AG10803 (cell line): ENCODE measurements at regions not wholly inside any gene's neighbourhood (a gene's known extent, or its start where the extent isn't known, plus 50 kb on each side); places are given as distances from the start of the nearest gene placed in this dataset.

ENCODE experiments used
- DNase-seq: peaks from one replicate; pipeline ENCODE4 v3.0.0; 2010; ENCODE audit warnings: low read depth
- H3K4me3 ChIP-seq: 2 replicates; pipeline ENCODE4 v1.5.1; 2011; ENCODE audit warnings: mild to moderate bottlenecking, low read length, control low read depth
- CTCF ChIP-seq: conservative IDR thresholded peaks from 2 replicates; pipeline ENCODE4 v1.5.1; 2011; ENCODE audit warnings: mild to moderate bottlenecking, low read length, control low read depth, inconsistent platforms

DNA sequence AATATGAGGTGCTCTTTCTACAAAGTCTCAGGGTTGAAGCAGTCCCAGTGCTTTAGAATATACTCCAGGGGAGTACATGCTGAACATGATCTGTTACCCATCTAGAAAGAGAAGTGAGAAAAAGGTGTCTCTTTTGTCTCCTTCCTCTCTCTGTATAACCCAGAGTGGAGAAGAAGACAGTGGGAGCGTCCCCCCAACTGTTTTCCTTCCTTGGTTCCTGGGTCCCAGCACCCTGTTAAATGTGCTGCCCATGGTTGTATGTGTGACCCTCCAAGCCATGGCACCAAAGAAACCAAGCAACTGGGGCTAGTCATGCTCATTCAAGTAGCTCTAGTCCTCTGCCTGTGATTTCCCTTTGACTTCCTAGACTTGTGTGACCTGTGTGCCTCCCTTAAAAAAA is 683.7 kb downstream of the TBL1XR1 start:
- DNase-seq = no peak
- TF ChIP-seq CTCF = no peak
- H3K4me3 ChIP-seq = no peak overlapping the region

DNA sequence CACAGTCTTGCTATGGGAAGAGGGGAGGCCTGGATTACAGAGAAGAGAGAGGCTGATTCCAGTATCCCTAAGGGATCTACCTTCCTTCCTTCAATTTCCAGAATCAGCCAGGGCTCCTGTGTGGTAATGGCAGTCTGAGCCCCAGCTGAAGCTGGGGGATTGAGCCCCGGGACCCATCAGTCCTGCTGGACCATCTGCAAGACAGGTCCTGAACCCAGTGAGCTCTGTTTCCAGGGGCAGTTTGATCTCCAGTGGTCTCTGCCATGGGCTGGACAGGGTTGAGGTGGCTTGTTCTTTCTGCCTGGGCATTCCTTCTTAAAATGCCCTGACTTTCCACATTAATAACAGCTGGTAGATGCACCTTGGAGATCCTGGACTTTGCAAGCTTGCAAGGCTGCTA is 685.2 kb downstream of the TBL1XR1 start:
- no peak for TF ChIP-seq CTCF
- no peak overlapping the region for H3K4me3 ChIP-seq
- no peak for DNase-seq

GRCh38 chr3:176510097-176510496 is 687.2 kb downstream of the TBL1XR1 start:
- TF ChIP-seq CTCF = no peak
- H3K4me3 ChIP-seq = no peak overlapping the region
- DNase-seq = no peak

DNA sequence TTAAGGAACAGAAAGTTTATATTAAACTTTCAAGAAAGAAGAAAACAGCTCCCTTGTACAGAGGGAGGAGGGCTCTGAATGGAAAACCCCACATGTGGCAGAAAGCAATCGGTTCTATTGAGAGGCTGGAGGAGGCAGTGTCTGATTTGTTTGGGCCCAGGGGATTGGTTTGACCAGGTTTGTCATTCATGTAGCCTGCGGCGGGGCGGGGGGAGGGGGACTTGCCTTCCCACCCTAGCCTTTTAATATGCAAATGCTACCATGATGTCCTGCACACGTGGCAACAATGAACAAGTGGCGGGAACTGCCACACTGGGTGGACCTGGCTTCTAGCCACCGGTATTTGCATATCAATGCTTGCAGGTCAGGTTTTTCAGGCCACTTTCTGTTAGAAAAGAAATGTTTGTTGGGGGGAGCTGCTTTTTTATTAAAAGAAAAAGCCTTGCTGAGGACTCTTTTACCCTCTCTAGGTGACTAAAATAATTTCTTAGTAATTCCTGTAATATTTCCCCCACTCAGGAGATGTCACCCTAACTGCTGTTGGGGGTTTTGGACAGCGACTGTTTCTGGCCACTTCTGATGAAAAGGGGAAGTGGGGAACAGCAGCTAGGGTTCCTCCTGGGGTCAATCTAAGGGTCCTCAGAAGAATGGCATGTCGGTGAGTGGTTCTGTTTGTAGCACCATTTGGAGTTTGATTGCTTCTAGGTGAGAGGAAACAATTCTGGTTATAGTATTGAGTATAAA is 691.2 kb downstream of the TBL1XR1 start:
- H3K4me3 ChIP-seq = no peak overlapping the region
- DNase-seq = no peak
- no peak for TF ChIP-seq CTCF

GRCh38 chr3:176491084-176491483 is 706.2 kb downstream of the TBL1XR1 start:
- no peak for DNase-seq
- TF ChIP-seq CTCF = no peak
- no peak overlapping the region for H3K4me3 ChIP-seq

DNA sequence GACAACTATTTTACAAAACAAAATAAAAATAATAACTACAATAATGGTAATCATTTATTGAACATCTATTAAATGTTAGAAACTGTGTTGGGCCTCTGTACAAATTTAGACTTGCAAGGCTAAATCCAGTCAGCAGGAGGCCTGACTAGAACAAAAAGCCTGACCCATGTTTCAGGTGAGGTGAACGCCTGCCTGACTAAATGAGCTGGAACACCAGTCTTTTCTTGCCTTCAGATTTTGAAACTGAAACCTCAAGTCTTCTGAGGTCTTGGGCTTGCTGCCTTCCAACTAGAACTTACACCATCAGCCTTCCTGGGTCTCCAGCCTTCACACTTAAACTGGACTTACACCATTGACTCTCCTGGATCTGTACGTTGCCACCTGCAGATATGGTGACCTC is 706.9 kb downstream of the TBL1XR1 start:
- no peak overlapping the region for H3K4me3 ChIP-seq
- no peak for DNase-seq
- no peak for TF ChIP-seq CTCF

- H3K4me3 ChIP-seq = no peak overlapping the region
- TF ChIP-seq CTCF = no peak
- DNase-seq = no peak
Observed at GRCh38 chr3:176479248-176479647, 718.0 kb downstream of the TBL1XR1 start.
